ENCODE measurements at regions not wholly inside any gene's neighbourhood (a gene's known extent, or its start where the extent isn't known, plus 50 kb on each side); places are given as distances from the start of the nearest gene placed in this dataset.

DNA sequence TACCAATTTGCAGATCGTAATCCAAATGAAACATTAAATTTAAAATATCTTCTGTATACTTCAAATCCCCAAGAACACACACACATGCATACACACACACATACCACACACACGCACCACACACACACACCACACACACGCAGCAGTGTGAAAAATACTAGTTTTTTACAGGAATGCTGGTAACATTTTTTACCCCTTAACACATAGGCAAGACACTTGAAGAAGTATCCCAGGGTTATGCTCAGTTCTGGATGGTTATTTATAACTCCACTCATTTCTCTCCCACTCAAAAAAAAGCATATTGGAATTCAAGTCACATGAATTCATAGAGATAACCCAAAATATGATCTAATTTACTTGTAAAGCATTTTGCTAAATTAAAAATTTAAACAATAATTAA, 325.5 kb upstream of the SLC7A11 start:
- ATAC-seq, result no peak
- Histone ChIP-seq H3K4me3 (no peak overlapping the region), H3K9me3 (no peaks in the 10 kb centered on the region), H3K4me1 (no peaks in the 10 kb centered on the region), H3K36me3 (no peaks in the 10 kb centered on the region), H3K27me3 (ENCODE audit: low read depth) (no peaks in the 10 kb centered on the region), H3K27ac (no peak overlapping the region)
- no peak for TF ChIP-seq CTCF (IDR thresholded peaks at IDR 0.05)
- intact Hi-C loops (cut with DNase I), result no loop called here
- DNase-seq, result no peak

DNA sequence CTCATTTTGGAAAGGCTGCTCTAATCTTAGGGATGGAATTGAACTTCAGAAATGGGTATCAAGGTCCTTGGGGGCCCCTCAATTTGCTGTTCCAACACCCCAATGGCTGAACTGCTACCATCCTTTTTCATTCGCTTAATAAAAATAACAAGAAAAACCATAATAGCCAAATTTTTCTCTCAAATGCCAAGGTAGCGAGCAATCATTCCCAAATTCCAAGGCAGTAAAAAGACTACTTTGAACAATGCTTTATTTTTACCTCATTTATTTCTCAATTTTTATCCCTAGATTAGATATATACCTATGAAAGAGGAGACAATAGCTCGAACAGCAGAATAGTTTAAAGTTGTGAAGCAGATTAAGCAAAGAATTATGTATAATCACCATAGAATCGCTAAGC, 323.4 kb upstream of the SLC7A11 start:
- ATAC-seq (no peak), DNase-seq (no peak)
- Histone ChIP-seq H3K4me1 (no peaks in the 10 kb centered on the region), H3K36me3 (no peaks in the 10 kb centered on the region), H3K9me3 (no peaks in the 10 kb centered on the region), H3K4me3 (no peak overlapping the region), H3K27me3 (ENCODE audit: low read depth) (no peaks in the 10 kb centered on the region), H3K27ac (no peak overlapping the region)
- intact Hi-C loops (cut with DNase I), result no loop called here
- no peak for TF ChIP-seq CTCF (IDR thresholded peaks at IDR 0.05)

- Histone ChIP-seq H3K27me3 (ENCODE audit: low read depth) (no peaks in the 10 kb centered on the region), H3K4me3 (no peak overlapping the region), H3K36me3 (no peaks in the 10 kb centered on the region), H3K4me1 (no peaks in the 10 kb centered on the region), H3K9me3 (no peaks in the 10 kb centered on the region), H3K27ac (no peak overlapping the region)
- TF ChIP-seq CTCF (IDR thresholded peaks at IDR 0.05), result no peak
- intact Hi-C loops (cut with DNase I), result no loop called here
- ATAC-seq (no peak), DNase-seq (no peak)
Measured at GRCh38 chr4:138562544-138562991, 320.4 kb upstream of the SLC7A11 start.

DNA sequence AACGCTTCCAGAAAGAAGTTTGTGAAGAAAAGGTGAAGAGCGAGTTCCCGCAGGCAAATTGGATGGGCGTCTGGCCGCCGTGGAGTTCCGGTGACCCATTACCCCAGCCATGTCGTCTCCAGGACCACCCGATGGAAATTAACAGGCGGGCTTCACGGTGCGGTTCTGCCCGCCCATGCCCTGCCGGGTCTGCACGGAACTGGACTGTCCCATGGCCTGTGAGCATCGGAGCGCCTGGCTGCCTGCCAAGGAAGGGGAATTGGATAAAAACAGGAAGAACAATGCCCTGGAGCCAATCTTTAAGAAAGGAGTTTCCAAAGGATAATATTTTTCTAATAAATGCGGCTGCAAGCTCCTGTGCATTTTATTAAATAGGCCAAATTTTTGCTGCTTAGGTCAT, 319.8 kb upstream of the SLC7A11 start:
- intact Hi-C loops (cut with DNase I), result no loop called here
- no peak overlapping the region for H3K27ac ChIP-seq
- no peaks in the 10 kb centered on the region for H3K4me1 ChIP-seq
- H3K36me3 ChIP-seq, result no peaks in the 10 kb centered on the region
- no peak for TF ChIP-seq CTCF (IDR thresholded peaks at IDR 0.05)
- H3K4me3 ChIP-seq, result no peak overlapping the region
- H3K27me3 ChIP-seq (ENCODE audit: low read depth), result no peaks in the 10 kb centered on the region
- no peaks in the 10 kb centered on the region for H3K9me3 ChIP-seq
- no peak for ATAC-seq
- no peak for DNase-seq

- no peaks in the 10 kb centered on the region for H3K36me3 ChIP-seq
- H3K9me3 ChIP-seq, result no peaks in the 10 kb centered on the region
- DNase-seq, result no peak
- no peak for TF ChIP-seq CTCF (IDR thresholded peaks at IDR 0.05)
- H3K27me3 ChIP-seq (ENCODE audit: low read depth), result no peaks in the 10 kb centered on the region
- no peak overlapping the region for H3K27ac ChIP-seq
- intact Hi-C loops (cut with DNase I), result no loop called here
- ATAC-seq, result no peak
- no peak overlapping the region for H3K4me3 ChIP-seq
- no peaks in the 10 kb centered on the region for H3K4me1 ChIP-seq
Measured at GRCh38 chr4:138561276-138561880, 319.2 kb upstream of the SLC7A11 start.

- Histone ChIP-seq H3K27me3 (ENCODE audit: low read depth) (no peaks in the 10 kb centered on the region), H3K27ac (no peak overlapping the region), H3K36me3 (no peaks in the 10 kb centered on the region), H3K4me1 (no peaks in the 10 kb centered on the region), H3K4me3 (no peak overlapping the region), H3K9me3 (no peaks in the 10 kb centered on the region)
- DNase-seq (no peak), ATAC-seq (no peak)
- TF ChIP-seq CTCF (IDR thresholded peaks at IDR 0.05), result no peak
- intact Hi-C loops (cut with DNase I), result no loop called here
Measured at GRCh38 chr4:138560448-138560847, 318.3 kb upstream of the SLC7A11 start.

Measured in lower lobe of right lung (tissue), 2 donors.